ENCODE measurements at regions not wholly inside any gene's neighbourhood (a gene's known extent, or its start where the extent isn't known, plus 50 kb on each side); places are given as distances from the start of the nearest gene placed in this dataset.

DNA sequence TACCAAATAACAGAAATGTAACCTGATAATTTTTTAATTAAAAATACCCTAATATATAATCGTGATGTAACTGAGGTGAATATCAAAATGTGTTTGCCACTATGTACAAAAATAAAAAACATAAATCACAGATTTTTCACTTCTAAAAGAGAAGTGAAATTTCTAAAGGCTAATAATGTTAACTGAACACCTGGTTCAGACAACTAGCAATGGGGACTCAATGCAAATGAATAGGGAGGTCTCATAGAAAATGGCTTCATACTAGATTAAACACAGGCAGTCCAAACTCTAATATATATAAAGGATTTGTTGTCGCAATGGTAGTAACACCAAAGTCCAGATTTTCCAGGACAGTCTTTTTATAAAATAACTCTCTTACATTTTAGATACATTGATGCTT is 365.4 kb upstream of the ATP2B1 start:
- TF ChIP-seq CTCF (IDR thresholded peaks at IDR 0.05 in 8 of 11, conservative IDR thresholded peaks at IDR 0.05 in 3 of 11) (no peak), POLR2A (IDR thresholded peaks at IDR 0.05) (no peak), POLR2AphosphoS5 (IDR thresholded peaks at IDR 0.05) (no peak)

Data from spleen (tissue), 7 donors.